ENCODE measurements at regions not wholly inside any gene's neighbourhood (a gene's known extent, or its start where the extent isn't known, plus 50 kb on each side); places are given as distances from the start of the nearest gene placed in this dataset.

DNA sequence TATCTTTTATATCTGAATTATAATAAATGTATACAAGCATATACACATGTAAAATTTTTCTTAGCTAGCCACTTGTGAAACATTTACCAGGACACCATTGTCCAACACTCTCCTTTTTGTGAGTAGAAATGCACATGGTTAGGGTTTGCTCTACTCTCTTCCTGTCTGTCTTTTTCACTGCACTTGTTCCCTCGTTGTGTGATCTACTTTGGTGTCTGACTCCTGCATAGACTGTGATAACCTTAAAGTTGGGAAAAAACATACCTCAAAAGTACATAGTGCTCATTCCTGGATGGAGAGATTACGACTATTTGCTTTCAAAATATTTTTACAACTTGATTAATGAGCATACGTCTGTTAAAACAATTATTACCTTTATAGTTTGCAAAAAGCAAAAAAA is 294.1 kb upstream of the FLRT2 start:
- TF ChIP-seq, protein P1, sequence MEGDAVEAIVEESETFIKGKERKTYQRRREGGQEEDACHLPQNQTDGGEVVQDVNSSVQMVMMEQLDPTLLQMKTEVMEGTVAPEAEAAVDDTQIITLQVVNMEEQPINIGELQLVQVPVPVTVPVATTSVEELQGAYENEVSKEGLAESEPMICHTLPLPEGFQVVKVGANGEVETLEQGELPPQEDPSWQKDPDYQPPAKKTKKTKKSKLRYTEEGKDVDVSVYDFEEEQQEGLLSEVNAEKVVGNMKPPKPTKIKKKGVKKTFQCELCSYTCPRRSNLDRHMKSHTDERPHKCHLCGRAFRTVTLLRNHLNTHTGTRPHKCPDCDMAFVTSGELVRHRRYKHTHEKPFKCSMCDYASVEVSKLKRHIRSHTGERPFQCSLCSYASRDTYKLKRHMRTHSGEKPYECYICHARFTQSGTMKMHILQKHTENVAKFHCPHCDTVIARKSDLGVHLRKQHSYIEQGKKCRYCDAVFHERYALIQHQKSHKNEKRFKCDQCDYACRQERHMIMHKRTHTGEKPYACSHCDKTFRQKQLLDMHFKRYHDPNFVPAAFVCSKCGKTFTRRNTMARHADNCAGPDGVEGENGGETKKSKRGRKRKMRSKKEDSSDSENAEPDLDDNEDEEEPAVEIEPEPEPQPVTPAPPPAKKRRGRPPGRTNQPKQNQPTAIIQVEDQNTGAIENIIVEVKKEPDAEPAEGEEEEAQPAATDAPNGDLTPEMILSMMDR (IDR thresholded peaks at IDR 0.05; ENCODE audit: insufficient read depth, missing control alignments), result no peak
- FAIRE-seq (no peak), DNase-seq (ENCODE audit: insufficient read length, low spot score) (no peak)

DNA sequence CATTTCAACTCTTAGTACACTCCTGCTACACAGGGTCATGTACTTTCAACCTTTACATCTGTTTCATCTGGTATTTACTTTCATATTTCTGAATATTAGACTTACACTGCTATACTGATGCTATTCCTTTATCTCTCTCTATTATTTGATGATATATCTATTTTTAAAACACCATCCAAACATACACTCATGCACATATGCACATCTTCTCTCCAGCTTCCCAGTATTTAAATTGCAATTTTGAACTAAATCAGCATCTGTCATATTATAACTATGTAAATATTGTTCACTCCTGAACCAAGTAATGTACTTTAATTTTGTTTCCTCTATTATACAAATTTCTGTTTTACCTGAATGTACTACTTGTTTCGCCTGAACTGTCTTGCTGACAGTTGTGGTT is 293.6 kb upstream of the FLRT2 start:
- DNase-seq (ENCODE audit: insufficient read length, low spot score) (no peak), FAIRE-seq (no peak)
- TF ChIP-seq, protein P1 (IDR thresholded peaks at IDR 0.05; ENCODE audit: insufficient read depth, missing control alignments), result no peak

DNA sequence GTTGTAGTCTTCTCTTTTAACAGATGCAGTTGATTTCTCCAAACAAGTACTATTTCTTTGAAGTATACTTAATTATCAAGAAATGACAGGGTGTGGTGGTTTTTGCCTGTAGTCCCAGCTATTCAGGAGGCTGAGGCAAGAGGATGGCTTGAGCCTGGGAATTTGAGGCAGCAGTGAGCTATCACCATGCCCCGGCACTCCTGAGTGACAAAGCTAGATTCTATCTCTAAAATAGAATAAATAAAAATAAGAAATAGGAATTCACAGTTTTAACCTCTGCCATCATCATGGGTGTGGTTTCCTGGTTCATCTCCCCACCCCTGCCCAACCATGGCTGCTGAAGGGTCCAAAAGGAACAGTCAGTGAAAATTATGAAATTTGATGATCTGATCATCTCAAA is 290.2 kb upstream of the FLRT2 start:
- FAIRE-seq, result no peak

DNA sequence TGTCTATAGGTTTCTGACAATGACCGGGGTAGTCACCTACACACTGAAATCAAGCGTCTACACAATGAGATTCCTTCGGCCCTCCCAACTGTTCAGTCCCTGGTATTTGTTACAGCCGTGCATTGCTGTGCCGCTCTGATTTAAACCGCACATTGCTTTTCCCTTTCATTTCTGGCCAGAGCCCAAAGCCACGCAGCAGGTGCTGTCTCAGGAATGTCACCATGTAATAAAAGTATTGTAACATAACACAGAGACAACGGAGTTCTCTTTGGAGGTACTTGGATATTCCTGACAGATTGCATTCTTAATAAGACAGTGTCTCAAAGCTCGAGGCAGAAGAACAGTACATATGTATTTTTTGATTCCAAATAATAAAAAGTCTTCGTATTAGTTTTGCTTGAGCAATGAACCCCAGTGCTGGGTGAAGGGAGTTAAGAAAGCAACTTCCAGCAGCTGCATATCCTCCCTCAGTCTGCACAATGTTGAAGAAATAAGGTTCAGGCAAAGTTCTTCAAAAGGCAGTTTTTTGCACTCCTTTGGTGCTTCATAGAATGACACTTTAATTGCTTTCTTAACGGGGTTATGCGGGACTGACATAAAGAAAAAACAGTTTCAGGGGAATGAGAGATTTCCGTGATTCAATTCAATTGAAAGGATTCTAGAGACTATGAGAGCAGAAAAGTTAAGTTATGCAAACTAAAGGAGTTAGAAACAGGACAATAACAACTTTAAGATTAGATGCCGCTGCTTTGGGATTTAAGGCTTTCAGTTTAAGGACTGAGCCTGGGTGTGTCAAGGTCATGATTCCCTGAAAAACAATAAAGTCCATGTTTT is 288.7 kb upstream of the FLRT2 start:
- FAIRE-seq (no peak), DNase-seq (ENCODE audit: insufficient read length, low spot score) (no peak)
- TF ChIP-seq, protein P1 (IDR thresholded peaks at IDR 0.05; ENCODE audit: insufficient read depth, missing control alignments), result no peak

More for the DNA sequence above, 290.2 kb upstream of the FLRT2 start:
- TF ChIP-seq, protein P1 (IDR thresholded peaks at IDR 0.05; ENCODE audit: insufficient read depth, missing control alignments), result no peak
- DNase-seq (ENCODE audit: insufficient read length, low spot score), result no peak

DNA sequence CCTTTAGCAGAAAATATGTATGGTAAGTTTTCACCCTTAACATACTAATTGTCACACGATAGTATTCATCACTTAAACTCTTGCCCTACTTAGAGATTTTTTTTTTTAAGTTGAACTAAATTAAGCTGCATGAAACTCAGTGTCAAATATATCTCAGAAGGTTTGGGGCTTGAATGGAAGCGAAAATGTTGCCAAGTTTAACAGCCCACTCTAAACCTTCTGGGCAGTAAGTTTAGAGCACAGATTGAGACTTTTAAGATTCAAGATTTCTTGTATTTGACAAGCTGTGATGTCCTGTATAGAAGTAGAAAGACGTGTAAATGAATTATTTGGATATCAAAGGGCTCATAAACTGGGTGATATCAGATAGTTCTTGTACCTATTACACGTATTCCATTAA is 287.3 kb upstream of the FLRT2 start:
- FAIRE-seq, result no peak
- no peak for DNase-seq (ENCODE audit: insufficient read length, low spot score)
- TF ChIP-seq, protein P1 (IDR thresholded peaks at IDR 0.05; ENCODE audit: insufficient read depth, missing control alignments), result no peak

DNA sequence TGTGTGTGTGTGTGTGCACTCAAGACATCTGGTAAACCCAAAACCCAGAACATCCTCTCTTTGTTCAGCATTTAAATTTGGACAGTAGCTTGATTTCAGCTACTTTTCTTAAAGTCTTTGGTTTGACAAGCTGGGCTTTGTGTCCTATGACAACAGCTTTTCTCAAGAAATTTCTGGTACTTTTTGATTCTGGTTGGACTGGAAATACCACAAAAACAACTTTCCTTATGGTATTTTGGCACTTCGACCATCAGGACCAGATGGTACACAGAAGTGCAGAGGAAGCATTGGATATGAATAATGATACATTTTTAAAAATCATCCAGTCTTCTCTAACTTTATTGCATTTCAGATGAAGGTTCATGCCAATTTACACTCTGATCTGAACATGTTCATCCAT is 286.6 kb upstream of the FLRT2 start:
- DNase-seq (ENCODE audit: insufficient read length, low spot score) (no peak), FAIRE-seq (no peak)
- TF ChIP-seq, protein P1 (IDR thresholded peaks at IDR 0.05; ENCODE audit: insufficient read depth, missing control alignments), result no peak

DNA sequence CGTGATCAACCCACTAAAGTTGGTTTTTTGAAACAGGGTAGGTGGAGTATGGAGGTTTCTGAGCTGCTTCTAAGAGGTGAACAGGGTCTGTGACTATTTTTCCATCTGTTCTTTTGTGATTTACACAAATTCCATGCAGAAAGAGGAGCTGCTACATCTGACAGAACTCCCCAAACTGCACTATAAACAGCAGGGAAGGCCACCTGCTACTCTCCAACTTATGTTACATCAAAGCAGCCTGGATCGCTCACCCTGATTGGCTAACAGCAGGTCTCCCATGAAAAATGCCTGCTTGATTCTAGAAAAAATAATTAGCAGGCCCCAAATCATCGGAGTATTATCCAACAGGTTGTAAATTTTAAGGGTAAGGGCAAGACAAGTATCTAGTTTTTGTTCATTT is 282.9 kb upstream of the FLRT2 start:
- FAIRE-seq (no peak), DNase-seq (ENCODE audit: insufficient read length, low spot score) (no peak)
- TF ChIP-seq, protein P1 (IDR thresholded peaks at IDR 0.05; ENCODE audit: insufficient read depth, missing control alignments), result no peak
